ENCODE measurements at regions not wholly inside any gene's neighbourhood (a gene's known extent, or its start where the extent isn't known, plus 50 kb on each side); places are given as distances from the start of the nearest gene placed in this dataset.
"Not testable (repeated sequence)": the region's sequence is repeated elsewhere in the genome, so short reads cannot be mapped to it uniquely, and the experiment has no call there.

DNA sequence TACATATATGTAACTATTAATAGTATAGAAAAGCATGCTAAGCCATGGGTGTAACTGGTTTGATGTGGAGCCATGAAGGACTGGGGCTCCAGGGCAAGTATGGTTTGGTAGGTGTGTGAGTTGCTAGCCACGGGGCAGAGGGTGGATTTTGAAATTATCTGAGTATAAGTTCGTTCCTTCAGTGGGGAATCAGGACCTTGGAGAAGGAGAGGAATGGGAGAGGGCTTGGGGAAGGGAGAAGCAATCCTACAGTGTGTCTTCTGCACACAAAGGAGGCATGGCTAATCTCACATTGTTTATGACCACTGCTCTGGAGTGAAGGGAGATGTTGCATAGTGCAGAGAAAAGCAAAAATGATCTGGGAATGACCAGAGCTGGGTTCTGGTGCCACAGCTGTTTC is 127.8 kb upstream of the CADM1 start:
- no peak for DNase-seq

GRCh38 chr11:115631609-115632008 is 127.4 kb upstream of the CADM1 start:
- DNase-seq: no peak

- DNase-seq: no peak
Measured at GRCh38 chr11:115630214-115630613, 126.0 kb upstream of the CADM1 start.

DNA sequence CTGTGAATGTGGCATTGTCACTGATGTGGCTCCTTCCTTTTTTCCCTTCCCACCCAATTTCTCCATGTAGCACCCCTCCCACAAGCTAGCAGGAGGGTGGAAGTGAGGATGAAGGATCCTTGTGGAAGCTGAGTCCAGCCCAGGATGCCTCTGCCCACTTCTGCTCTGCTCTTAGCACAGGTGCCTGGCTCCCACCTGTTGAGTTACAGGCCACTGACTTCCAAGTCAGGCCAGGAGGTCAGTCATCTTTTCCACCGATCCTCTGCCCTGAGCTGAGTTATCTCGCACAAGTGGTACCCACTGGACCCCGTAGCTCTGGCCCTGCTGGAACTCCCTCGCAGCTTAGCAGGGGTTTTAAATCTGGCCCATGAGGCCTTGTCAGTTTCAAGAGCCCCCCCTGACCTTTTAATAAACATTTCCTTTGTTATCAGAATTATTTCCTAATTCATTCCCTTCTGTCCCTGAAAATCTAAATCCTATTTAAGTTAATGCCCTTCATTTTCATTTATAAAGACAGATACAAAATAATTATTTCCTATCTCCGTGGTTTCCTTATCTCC is 125.3 kb upstream of the CADM1 start:
- no peak for DNase-seq

DNA sequence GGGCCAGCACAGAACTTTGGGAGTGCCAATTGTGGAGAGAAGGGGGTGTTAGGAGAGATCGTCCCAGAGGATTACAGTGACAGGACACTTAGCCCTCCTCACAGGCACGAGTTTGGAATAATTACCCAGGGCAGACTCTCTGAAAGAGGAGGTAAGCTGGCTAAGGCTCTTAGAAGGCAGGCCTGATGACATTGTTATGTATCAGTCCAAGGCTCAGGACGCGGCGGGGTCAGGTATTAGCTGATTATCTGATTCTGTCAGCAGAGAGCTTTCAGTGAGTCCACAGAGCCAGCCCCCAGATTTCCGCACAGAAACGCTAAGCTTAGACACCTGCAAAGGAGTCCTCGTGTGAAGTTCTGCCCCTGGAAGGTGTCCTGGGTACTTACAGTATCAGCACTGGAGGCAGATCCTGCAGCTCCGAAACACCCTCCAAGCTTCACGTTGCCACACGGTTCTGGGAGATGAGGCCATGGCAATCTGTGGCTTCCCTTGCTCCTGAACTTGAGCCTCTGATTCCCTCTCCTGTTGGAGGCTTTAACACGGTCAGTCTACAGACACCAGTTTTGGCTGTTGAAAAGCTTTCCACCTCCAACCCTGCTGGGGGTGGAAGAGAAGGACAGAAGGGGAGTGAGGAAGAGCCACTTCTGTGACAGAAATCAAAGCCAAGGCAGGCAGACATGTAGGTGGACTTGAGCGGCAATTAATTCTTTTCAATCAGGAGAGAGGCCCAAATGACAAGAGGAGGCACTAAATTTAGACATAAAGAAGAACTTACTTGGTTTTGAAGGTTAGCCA is 123.6 kb upstream of the CADM1 start:
- DNase-seq: no peak

- no peak for DNase-seq
Measured at GRCh38 chr11:115627071-115627470, 122.9 kb upstream of the CADM1 start.

- DNase-seq: no peak
Measured at GRCh38 chr11:115626414-115626813, 122.2 kb upstream of the CADM1 start.

GRCh38 chr11:115625502-115625901 is 121.3 kb upstream of the CADM1 start:
- no peak for DNase-seq

- no peak for DNase-seq
Measured at GRCh38 chr11:115624065-115624464, 119.8 kb upstream of the CADM1 start.

- peak; percentile 54 for DNase-seq
Measured at GRCh38 chr11:115623021-115623451, 118.8 kb upstream of the CADM1 start.

DNA sequence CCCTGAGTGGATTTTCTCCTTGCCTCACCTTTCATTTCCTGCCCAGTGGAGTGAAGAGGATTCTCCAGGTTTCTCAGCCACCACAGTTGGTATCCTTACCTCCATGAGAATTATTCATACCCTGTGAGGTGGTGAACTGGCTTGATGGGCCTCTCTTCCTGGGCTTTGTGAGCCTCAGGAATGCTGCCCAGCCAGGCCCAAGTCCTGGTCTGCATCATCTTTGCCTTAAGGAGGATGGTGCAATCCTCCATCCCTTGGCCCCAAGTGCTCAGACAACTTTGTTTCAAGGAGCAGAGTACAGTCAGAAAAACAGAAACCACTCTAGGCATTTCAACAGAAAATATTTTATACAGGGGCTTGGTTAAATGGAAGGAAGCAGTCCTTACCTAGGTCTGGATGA is 114.2 kb upstream of the CADM1 start:
- no peak for DNase-seq

DNA sequence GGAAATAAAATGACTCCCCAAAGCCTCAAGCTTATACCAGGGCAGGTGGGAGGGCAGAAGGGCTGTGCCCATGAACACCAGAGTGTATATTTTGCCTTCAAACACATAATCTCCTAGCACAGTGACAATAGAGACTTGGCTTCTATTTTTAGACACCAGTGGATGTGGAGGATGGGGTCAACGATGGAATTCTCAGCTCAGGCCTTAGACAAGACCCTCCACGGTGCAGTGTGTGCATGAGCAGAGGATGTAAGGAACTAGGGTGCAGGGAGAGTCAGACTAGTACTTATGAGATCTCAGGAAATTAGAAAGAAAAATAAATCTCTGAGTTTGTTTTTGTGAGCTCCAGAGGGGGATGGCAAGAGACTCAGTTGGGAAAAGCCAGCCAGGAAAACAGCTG is 113.6 kb upstream of the CADM1 start:
- DNase-seq: no peak

DNA sequence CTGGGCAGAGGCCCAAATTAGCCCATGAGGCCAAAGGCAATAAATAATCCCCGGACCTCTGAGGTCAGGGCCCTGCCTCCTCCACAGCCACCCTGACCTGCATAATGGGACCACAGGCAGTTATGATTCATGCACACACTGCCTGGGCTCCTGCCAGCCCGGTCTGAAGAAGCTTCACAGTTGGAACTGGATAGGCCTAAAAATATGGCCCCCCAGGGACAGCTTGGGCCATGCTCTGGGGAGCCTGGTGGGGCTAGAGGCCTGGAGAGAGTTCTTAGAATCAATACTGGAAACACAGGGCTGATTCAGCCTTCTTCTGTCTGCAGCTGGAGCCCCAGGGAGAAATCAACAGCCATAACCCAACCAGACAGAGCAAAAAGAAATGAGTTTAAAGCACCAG is 112.8 kb upstream of the CADM1 start:
- DNase-seq: peak; percentile 85

- peak; percentile 36 for DNase-seq
Measured at GRCh38 chr11:115613986-115614632, 109.9 kb upstream of the CADM1 start.

DNA sequence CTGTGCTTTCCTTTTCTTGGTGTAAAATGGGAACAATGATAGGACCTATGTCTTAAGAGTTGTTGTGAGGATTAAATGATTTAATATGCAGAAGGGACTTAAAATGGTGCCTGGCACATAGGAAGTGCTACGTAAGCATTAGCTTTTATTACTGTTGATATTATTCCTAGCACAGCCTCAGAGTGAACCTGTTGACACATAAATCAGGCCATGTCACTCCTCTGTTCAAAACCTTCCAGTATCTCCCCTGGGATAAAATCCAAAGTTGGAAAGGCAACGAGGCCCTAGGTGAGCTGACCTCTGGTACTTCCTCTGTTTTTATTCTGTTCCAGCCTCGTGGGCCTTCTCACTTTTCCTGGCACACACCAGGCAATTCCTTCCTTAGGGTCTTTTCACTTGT is 108.8 kb upstream of the CADM1 start:
- no peak for DNase-seq

DNA sequence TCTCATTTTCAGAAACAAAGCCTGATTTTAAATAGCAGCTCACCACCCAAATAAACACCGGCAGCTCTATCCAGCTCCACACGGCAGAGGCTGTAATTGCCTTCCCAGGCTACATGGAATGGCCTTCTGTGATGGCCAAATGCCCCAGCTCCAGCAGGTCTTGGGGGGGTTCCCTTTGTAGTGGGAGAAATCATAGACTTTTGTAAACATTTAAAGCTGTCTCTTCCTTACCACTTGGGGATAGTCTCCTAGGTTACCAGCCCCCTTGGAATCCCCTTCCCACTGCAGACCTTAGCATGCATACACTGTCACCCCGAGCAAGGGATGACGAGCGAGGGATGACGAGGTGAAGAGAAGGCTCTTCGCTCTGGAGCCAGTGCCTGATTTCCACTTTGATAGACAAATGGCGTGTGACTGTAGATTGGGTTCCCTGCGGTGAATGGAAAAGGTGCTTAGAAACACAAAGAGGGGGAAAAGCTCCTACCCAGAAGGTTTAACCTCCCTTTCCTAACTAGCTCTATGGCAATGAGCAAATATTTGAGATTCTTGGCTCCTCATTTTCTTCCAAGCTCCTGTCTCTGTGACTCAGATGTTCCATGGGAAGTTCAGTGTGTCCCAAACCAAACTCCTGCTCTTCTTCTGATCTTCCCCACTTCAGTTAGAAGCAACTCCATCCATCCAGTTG is 108.0 kb upstream of the CADM1 start:
- DNase-seq: no peak

GRCh38 chr11:115611343-115611742 is 107.1 kb upstream of the CADM1 start:
- DNase-seq: no peak

GRCh38 chr11:115610908-115611307 is 106.7 kb upstream of the CADM1 start:
- DNase-seq: no peak

- DNase-seq: not testable (repeated sequence)
Measured at GRCh38 chr11:115610234-115610633, 106.0 kb upstream of the CADM1 start.

- no peak for DNase-seq
Measured at GRCh38 chr11:115608976-115609375, 104.8 kb upstream of the CADM1 start.

DNA sequence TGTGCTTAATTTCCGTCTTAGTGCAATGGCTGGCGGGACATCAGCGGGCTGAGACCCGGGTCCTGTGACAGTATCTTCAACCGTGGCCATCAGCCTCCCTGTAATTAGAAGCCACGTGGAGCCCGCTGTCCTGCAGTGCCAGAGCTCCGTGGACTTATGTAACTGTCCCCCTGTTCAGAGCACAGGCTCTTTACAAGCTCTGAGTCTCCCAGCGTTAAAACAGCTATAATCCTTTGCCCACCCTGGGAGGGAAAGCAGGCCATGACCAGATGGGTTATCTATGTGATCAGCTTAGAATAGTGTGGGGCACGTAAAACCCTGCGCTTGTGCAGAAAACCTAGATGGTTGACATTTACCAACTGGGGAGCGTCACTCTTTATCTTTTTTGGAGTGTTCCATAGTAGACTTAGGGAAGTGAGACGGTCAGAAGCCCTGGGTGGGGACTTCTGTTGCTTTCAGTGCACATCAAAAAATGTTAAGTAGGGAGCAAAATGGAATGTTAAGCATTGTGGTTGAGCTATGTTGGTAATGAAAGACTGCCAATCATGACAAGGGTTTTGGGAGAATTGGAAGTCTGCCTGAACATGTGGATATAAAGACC is 103.5 kb upstream of the CADM1 start:
- no peak for DNase-seq

GRCh38 chr11:115606498-115607220 is 102.4 kb upstream of the CADM1 start:
- no peak for DNase-seq

All from T1000 (cell line).